ENCODE measurements at regions not wholly inside any gene's neighbourhood (a gene's known extent, or its start where the extent isn't known, plus 50 kb on each side); places are given as distances from the start of the nearest gene placed in this dataset.
A peak's percentile ranks its signal among the peaks of the same experiment; 100 is the strongest.

DNA sequence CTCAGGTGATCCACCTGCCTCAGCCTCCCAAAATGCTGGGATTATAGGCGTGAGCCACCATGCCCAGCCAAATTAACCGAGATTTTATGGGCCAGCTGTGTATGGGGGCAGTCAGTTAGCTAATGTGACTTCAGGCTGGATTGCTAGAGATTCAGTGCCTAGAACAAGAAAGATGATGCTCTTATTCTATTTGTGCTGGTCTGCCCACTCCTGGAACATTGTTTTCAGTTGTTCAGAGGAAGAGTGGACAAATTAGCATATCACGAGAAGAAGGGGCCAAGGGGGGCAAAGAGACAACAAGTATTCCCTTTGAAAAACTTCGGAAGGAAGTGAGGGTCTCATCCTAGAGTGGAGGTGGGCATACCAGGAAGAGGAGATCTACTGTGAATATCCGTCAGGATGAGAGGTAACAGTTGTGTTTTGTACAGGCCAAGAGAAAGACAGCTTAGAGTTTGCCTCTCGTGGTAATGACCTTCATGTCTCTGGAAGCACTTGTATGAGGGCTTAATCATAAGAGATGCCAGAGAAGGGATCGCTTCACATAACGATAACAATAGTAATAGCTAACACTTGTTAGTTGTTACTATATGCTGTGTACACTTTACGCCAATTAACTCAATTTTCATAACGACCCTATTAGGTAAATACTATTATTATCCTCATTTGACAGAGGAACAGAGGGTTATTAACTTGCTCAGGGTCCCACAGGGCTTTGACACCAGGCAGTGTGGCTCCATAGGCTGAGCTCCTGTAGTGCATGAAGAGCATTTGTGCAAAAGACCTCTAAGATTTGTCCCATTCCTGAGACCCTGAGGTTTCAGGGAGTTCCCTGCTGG lies 138.3 kb downstream of the DDX1 start:
- BruUV-seq (replicated peaks): no TSS peak
- Mint-ChIP-seq H3K4me1 (ENCODE audit: low read depth, unreplicated experiment) (peaks cover 25% of the 10 kb centered on the region), H3K36me3 (ENCODE audit: insufficient read depth, unreplicated experiment) (peaks cover 8% of the 10 kb centered on the region), H3K4me3 (ENCODE audit: low read depth, unreplicated experiment) (peak overlapping the region; percentile 38), H3K9me3 (ENCODE audit: low read depth, unreplicated experiment) (no peaks in the 10 kb centered on the region), H3K27me3 (ENCODE audit: unreplicated experiment) (peaks cover 94% of the 10 kb centered on the region), H3K27ac (ENCODE audit: unreplicated experiment) (peak overlapping the region; percentile 93)
- CTCF ChIA-PET: no interaction called here
- no peak for DNase-seq
- no peak for TF ChIP-seq CTCF (IDR thresholded peaks at IDR 0.05; ENCODE audit: unreplicated experiment)
- intact Hi-C loops (cut with micrococcal nuclease; ENCODE audit: unreplicated experiment): no loop called here

GRCh38 chr2:15730545-15731212 lies 139.0 kb downstream of the DDX1 start:
- CTCF ChIA-PET: interaction anchor here (0.7 kb wide), 1 partner anchor 1936 kb away, joined by 3 read pairs; no protein-coding TSS in a partner anchor
- H3K27me3 Mint-ChIP-seq (ENCODE audit: unreplicated experiment): peaks cover 94% of the 10 kb centered on the region
- DNase-seq: peak; percentile 92
- H3K27ac Mint-ChIP-seq (ENCODE audit: unreplicated experiment): peak overlapping the region; percentile 93
- no peak for TF ChIP-seq CTCF (IDR thresholded peaks at IDR 0.05; ENCODE audit: unreplicated experiment)
- H3K36me3 Mint-ChIP-seq (ENCODE audit: insufficient read depth, unreplicated experiment): peaks cover 8% of the 10 kb centered on the region
- H3K4me3 Mint-ChIP-seq (ENCODE audit: low read depth, unreplicated experiment): peak overlapping the region; percentile 38
- peaks cover 25% of the 10 kb centered on the region for H3K4me1 Mint-ChIP-seq (ENCODE audit: low read depth, unreplicated experiment)
- BruUV-seq (replicated peaks): no TSS peak
- no peaks in the 10 kb centered on the region for H3K9me3 Mint-ChIP-seq (ENCODE audit: low read depth, unreplicated experiment)
- intact Hi-C loops (cut with micrococcal nuclease; ENCODE audit: unreplicated experiment): no loop called here

DNA sequence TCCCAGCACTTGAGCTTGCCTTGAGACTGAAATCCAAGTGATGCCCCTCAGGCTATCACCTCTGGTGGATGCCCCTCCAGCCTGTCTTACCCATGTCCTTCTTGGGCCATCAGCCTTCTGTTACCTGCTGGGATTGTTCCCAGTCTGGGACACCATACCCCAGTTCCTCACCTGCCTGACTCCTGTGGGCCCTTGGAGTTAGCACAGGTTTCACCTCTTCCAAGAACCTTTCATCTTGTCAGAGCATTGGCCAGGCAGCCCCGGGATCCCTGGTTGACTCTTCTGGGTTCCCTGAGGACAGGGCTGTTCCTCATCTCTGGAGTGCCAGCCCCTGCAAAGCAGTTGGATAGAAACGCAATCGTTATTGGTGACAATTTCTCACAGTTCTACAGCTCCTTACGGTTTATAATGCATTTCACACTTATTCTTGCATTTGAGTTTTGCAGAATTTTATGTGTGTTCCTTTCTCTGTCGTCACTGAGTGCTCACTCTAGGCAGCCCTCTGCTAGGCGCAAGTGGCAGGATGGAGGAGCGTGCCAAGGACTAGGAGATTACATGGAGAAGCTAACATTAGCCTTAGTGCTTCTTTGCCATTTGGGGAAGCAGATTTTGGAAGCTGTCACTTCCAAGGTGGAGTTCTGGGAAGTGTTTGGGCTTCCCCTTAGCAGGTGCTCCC lies 139.7 kb downstream of the DDX1 start:
- no TSS peak for BruUV-seq (replicated peaks)
- no peak overlapping the region for H3K27ac Mint-ChIP-seq (ENCODE audit: unreplicated experiment)
- CTCF ChIA-PET: interaction anchor here (0.7 kb wide), 1 partner anchor 1936 kb away, joined by 3 read pairs; no protein-coding TSS in a partner anchor
- peaks cover 25% of the 10 kb centered on the region for H3K4me1 Mint-ChIP-seq (ENCODE audit: low read depth, unreplicated experiment)
- H3K9me3 Mint-ChIP-seq (ENCODE audit: low read depth, unreplicated experiment): no peaks in the 10 kb centered on the region
- H3K4me3 Mint-ChIP-seq (ENCODE audit: low read depth, unreplicated experiment): no peak overlapping the region
- no peak for TF ChIP-seq CTCF (IDR thresholded peaks at IDR 0.05; ENCODE audit: unreplicated experiment)
- no peak for DNase-seq
- H3K36me3 Mint-ChIP-seq (ENCODE audit: insufficient read depth, unreplicated experiment): peaks cover 8% of the 10 kb centered on the region
- intact Hi-C loops (cut with micrococcal nuclease; ENCODE audit: unreplicated experiment): no loop called here
- peaks cover 94% of the 10 kb centered on the region for H3K27me3 Mint-ChIP-seq (ENCODE audit: unreplicated experiment)

DNA sequence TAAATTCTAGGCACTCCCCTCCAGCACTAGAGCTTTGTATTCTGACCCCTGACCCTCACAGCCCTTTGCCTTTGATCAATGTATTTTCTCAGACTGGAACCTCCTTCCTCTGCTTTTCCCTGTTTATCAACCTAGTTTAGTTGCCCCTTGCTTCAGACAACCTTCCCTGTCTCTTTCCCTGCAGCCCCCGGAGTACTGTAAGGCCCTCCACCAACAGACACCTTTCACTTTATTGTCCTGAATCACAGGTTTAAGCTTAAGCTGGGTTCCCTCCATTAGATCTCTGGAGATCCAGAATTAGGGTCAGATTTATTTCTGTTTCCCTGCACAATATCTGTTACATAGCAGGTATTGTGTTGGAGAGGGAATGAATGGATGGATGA lies 140.2 kb downstream of the DDX1 start:
- no peak for DNase-seq
- H3K9me3 Mint-ChIP-seq (ENCODE audit: low read depth, unreplicated experiment): no peaks in the 10 kb centered on the region
- TF ChIP-seq CTCF (IDR thresholded peaks at IDR 0.05; ENCODE audit: unreplicated experiment): no peak
- H3K4me3 Mint-ChIP-seq (ENCODE audit: low read depth, unreplicated experiment): no peak overlapping the region
- CTCF ChIA-PET: no interaction called here
- no peak overlapping the region for H3K27ac Mint-ChIP-seq (ENCODE audit: unreplicated experiment)
- no TSS peak for BruUV-seq (replicated peaks)
- peaks cover 92% of the 10 kb centered on the region for H3K27me3 Mint-ChIP-seq (ENCODE audit: unreplicated experiment)
- intact Hi-C loops (cut with micrococcal nuclease; ENCODE audit: unreplicated experiment): no loop called here
- peaks cover 25% of the 10 kb centered on the region for H3K4me1 Mint-ChIP-seq (ENCODE audit: low read depth, unreplicated experiment)
- peaks cover 8% of the 10 kb centered on the region for H3K36me3 Mint-ChIP-seq (ENCODE audit: insufficient read depth, unreplicated experiment)

Data from Calu3 (cell line).